NCI-H446 (cell line): ENCODE measurements at regions not wholly inside any gene's neighbourhood (a gene's known extent, or its start where the extent isn't known, plus 50 kb on each side); places are given as distances from the start of the nearest gene placed in this dataset.
"Not testable (repeated sequence)": the region's sequence is repeated elsewhere in the genome, so short reads cannot be mapped to it uniquely, and the experiment has no call there.

ENCODE experiments used
- DNase-seq, 2 experiments: peaks; one replicate each; lab custom pipeline; 2025; lab: John Stamatoyannopoulos, UW

DNA sequence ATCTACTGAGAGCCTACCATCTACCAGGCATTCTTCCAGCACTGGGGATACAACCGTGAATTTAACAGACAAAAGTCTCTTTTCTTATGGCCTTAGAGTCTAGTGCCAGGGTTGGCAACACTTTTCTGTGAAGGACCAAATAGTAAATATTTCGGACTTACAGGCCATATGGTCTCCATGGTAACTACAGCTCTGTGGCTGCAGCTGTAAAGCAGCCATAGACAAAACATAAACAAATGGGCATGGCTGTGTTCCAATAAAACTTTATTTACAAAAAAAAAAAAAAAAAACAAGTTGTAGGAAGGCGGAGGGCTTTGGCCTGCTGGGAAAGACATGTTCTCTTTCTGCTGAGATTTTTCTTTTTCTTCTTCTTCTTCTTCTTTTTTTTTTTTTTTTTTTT is 98.7 kb downstream of the ABCC12 start:
- peak in 1 of 2 experiments; percentile 41 for DNase-seq

DNA sequence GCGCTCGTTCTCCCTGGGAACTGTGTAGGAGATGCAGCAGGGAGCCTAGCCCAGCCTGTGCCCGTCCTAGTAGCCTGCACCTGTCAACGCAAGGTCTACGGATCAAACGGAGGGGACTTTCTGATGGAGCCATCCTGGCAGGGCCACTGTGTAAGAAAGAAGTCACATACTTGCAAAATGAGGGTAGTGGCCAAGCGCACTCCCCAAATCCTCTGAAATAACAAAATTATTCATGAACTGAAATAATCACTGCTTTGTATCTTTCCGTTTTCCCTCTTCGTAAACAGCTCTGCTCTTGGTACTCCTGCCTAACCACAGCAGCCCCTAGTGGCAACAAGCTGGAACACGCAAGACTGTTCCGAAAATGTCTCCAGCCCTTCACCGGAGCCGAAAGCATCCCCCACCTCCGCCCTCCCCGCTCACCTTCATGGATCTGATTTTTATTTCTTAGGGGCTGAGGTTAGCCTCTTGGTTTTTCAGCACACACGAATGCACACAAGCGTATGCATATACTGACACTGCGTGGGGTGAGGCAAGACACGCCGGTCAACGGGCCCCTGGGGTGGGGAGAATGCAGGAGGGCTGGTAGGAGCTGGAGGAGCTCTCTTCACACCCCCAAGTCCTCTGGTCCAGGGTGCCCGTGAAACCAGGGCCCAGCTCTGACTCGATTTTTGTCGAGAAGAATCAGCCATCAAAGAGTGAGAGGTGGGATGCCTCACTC is 100.8 kb downstream of the ABCC12 start:
- DNase-seq: peak; percentile 2 to 48

DNA sequence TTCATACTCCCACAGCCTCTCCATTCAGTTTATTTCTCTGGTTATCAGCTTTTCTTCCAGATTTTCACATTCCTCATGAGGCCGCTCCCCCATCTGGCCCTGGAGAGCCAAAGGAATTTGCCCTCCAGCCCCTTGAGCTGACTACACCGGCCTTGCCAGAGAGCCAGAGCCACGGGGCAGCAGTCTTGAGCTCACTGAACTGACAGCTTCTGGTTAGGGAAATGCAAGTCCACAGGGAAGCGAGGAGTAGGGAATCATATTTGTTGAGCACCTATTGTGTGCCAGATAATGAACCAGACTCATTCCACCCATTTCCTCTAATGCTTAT is 102.4 kb downstream of the ABCC12 start:
- peak in 1 of 2 experiments; percentile 12 for DNase-seq

DNA sequence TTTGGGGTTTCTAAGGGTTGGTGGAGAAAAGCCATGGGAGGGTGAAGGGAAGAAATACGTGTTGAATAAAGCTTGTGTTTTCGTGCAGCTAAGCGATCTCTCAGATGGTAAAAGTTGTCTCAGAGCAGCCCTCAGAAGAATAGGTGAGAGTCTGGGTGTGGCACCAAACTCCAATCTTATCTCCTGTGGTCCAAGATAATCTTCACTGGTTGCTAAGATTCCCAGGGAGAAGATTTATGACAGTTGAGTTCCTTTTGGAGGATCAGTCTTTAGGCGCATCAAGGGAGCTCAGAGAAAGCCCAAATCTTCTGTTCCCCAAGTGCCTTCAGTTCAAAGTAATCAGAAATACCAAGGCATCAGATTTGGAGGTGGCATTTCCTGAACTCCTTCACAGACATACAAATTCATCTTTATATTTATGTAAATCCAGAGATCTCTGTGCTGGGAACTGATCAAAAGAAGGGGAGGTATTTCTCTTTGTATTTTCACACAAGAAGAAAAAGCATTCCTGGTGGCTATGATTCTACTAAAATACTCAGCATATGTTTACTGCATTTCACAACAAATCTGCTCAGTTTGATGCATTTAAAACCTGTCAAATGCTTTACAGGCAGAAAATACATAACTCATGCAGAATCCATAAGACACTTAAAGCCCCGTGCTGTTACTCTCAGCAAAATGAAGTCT is 102.9 kb downstream of the ABCC12 start:
- DNase-seq: no peak

DNA sequence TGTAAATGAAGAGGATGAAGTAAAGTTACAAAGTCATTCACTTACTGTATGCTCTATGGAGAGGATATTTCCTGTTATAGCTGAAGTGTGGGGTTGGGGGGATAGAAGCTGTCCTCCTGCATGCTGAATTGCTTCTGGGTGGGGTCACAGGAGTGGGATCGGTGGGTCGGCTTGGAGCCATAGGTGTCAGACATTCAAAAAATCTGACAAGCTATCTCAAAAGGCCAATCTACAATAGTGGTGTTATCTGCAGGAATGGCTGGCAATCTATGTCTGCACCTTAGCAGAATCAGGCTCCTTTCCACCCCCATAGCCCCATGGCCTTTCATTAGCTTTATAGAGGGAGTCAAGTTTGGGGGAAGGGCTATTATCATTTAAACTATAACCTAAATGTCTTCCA is 104.9 kb downstream of the ABCC12 start:
- DNase-seq: no peak

DNA sequence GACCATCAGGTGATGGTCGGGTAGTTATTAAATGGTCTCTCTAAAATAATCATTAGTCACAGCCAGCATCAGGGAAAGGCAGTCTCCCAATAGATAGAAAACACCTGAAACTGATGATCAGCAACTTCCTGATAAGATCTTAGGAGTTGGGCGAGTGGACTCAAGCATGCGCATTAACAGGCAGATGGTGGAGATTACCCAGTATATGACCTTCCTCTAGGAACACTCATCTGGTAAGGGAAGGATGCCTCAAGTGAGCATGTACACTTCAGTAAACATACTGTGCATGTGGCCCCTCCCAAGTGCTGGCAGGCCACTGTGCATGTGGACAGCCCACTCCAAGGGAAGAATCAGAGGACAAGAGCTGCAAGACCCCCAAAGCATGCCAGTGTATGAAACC is 105.9 kb downstream of the ABCC12 start:
- DNase-seq: no peak

DNA sequence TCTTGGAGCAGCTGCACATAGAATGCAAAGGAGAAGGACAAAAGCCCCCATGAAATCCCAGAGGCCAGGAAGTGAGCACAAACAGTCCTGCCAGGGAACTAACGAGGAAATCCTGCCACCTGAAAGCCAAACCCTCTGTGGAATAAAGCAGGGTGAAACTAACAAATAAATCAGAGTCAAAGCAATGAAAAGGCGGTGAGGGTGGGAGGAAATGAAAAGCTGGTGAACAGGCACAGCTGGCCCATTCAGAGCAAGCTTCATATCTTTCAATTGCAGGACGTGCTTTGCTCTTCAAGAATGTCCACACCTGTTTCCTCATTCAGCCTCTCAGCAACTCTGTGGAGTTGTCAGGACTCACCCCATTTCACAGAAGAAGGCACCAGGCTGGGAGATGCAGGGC is 108.1 kb downstream of the ABCC12 start:
- no peak for DNase-seq

DNA sequence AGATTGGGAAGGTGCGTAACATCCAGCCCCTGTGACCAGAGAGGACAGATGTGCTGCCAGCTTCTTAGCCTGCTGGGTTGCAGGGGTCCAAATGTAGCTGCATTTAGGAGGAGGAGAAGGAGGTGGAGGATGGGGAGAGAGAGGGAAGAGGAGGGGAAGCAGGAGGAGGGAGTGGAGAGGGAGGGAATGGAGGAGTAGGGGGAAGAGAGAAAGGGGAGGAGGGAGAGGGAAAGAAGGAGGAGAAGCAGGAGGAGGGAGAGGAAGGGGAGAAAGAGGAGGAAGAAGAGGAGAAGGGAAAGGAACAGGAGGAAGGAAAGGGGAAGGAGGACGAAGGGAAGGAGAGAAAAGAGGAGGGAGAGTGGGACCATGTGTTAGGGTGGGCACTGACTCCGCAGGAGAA is 108.6 kb downstream of the ABCC12 start:
- DNase-seq: no peak

DNA sequence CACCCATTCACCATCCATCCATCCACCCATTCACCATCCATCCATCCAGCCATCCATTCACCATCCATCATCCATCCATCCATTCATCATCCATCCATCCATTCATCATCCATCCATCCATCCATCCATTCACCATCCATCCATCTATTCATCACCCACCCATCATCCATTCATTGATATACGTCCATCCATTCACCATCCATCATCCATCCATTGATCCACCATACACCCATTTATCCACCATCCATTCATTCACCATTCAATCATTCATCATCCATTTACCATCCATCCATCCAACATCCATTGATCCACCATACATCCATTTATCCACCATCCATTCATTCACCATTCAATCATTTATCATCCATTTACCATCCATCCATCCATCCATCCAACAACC is 111.7 kb downstream of the ABCC12 start:
- DNase-seq: no peak

DNA sequence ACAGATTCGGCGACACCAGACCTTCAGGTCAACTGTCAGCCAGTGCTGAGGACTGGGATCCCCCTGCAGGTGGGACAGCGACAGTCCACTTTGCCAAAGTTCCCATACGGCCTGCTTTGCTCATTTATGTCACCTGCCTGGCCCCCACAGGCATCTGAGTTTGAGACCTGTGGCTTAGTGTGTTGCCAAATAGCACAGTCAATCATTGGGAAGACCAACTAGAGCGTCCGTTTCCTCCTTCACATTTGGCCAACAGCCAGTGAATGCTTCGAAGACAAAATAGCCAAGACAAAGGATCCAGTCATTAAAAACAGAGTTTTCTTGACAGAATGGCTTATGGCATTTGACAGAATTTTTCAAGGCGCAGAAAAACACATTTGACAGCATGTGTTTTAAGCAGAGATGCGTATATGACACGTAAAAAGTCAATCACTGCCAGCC is 113.8 kb downstream of the ABCC12 start:
- no peak for DNase-seq

DNA sequence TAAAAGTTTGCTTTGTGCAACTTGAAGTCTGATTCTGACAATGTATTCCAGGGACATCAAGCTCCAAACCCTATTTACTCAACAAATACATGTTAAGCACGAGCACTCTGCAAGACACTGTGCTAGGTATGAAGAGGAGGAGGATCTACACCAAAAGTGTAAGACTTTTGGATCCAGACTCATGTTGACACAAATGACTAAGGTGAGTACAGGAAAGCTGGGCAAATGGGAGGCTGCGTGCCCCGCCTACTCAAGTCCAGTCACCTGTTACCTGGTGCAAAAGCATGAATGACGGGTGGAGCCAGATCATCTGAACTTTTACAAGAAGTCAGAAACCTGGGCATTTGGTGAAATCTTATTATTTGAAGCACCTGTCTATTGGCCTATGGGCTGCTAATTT is 120.7 kb downstream of the ABCC12 start:
- DNase-seq: no peak

DNA sequence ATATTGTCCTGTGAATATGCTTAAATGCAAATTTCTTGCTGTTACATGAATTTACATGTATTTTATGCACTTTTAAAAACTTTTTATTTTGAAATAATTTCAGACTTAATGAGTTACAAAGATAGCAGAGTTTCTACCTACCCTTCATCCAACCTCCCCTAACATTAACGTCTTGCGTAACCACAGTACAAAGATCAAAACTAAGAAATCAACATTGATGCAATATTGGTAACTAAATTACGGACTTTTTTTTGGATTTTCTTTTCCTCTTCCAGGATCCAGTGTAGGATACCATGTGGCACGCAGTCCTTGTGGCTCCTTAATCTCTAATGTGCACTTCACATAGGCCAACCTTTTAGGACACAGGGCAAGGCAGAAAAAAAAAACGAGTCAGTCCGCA is 124.9 kb downstream of the ABCC12 start:
- DNase-seq: no peak

DNA sequence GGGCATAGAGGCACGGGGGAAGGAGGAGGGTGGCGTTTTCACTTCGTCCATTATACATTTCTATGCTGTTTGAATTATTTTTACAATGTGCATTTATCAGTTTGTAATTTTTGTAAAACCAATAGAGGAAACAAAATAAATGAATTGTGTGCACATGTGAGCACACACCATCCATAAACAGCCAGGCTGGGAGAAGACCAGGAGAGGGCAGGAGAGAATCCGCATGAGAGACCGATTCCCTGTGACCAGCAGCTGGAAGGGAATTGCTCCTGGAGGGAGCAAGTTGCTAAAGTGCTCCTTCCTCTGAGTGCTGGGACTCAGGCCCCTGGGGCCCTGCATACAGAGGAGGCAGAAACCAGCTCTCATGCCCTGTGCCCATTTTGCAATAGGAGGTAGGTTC is 126.0 kb downstream of the ABCC12 start:
- no peak for DNase-seq

DNA sequence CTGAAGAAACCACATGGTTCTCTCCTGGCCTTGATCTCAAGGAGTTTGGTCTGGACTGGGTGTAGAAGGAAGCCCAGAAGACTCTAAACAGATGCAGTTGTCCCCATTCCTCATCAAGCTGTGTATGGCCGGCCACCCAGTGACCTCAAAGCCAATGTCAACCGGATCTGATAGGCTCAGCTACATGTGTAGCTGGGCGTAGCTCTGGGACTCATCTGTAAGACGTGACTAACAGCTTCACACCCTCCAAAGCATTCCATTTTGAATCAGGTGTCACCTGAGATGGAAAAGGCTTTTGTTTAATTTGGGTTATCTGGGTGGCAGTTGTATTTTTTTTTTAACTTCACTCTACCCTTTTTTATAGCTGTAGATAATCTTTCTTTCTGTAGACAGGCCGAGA is 130.4 kb downstream of the ABCC12 start:
- DNase-seq: no peak

DNA sequence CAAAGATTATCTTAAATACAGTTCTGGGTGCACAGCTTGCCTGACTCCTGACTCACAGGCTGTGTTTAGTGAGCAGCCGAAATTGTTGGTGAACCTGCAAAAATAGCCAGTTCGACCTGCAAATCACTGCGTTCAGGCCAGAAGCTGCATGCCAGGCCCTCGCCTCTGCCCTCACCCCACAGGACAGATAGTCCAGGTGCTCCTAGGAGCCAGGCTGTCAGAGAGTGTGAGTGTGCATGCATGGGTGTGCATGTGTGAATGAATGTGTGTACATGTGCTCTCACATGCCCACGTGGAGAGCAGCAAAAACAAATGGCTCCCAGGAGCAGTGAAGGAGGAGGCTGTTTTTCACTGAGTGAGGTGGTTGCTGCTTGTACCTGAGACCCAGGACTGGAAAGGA is 131.8 kb downstream of the ABCC12 start:
- DNase-seq: no peak

DNA sequence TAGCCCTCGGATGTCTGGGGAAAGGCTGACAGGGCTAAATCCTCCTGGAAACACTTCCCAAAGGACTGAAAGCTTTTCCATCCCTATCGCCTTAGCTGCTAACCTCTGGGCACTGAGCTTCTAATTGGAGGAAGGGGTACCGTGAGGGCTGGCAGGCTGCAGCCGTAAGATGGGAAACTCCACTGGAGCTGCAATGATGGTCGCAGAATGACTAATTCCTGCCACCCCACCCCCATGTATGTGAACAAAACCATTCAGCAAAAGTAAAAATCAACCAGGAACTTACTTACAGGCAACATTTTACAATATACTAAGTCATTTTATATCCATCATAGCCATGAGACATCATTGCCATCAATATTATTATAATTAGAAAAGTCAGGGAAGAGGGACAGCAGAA is 133.3 kb downstream of the ABCC12 start:
- no peak for DNase-seq

DNA sequence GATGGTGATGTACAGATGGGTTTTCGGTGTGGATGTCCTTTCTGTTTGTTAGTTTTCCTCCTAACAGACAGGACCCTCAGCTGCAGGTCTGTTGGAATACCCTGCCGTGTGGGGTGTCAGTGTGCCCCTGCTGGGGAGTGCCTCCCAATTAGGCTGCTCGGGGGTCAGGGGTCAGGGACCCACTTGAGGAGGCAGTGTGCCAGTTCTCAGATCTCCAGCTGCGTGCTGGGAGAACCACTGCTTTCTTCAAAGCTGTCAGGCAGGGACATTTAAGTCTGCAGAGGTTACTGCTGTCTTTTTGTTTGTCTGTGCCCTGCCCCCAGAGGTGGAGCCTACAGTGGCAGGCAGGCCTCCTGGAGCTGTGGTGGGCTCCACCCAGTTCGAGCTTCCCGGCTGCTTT is 135.2 kb downstream of the ABCC12 start:
- DNase-seq: not testable (repeated sequence)

DNA sequence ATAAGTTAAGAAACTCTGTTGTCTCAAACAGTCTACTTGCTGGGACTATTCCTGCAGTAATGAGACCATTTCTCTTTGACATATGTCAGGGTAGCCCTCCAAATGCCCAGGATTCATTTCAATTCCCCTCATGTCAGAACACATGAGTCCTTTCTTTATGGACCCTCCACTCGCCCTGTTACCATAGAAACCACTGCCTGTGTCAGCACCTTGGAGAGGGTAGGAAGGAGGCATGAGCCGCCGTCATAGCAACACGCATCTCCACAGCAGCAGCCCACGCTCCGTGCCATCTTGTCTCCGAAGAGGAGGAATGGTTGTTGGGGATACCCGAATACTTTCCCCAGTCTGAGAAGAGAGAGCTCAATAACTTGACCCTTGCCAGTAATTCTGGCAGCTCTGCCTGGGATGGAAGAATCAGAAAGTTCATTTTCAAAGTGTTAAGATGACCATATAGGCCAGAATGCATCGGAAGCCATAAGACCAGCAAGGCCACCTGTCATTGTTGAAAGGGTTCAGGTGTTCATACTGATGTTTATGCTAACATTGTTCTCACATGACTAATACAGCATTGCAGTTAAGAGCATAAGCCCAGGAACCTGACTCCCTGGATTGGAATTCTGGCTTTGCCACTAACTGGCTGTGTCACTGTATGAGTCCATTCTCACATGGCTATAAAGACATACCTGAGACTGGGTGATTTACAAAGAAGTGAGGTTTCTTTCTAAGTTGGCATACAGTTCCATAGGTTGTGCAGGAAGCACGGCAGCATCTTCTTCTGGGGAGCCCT is 141.3 kb downstream of the ABCC12 start:
- DNase-seq: no peak

DNA sequence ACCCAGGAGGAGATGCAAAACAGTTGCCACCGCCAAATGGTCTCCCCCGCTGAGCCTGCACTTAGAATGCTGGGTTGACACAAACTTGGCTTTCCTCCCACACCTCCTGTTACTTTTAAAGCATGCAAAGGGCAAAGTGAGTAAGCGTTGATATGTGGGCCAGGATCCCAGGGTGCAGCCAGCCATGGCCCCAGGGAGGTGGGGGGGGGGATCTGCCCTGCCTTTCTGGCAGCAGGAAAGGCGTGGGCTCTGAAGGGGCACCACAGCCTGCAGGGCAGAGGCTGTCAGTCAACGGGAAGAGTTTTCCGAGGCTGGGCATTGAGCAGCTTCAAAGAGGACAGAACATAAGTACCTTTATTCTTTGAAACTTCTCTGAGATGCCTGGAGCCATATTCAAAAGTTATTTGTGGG is 142.3 kb downstream of the ABCC12 start:
- peak; percentile 80 to 92 for DNase-seq

DNA sequence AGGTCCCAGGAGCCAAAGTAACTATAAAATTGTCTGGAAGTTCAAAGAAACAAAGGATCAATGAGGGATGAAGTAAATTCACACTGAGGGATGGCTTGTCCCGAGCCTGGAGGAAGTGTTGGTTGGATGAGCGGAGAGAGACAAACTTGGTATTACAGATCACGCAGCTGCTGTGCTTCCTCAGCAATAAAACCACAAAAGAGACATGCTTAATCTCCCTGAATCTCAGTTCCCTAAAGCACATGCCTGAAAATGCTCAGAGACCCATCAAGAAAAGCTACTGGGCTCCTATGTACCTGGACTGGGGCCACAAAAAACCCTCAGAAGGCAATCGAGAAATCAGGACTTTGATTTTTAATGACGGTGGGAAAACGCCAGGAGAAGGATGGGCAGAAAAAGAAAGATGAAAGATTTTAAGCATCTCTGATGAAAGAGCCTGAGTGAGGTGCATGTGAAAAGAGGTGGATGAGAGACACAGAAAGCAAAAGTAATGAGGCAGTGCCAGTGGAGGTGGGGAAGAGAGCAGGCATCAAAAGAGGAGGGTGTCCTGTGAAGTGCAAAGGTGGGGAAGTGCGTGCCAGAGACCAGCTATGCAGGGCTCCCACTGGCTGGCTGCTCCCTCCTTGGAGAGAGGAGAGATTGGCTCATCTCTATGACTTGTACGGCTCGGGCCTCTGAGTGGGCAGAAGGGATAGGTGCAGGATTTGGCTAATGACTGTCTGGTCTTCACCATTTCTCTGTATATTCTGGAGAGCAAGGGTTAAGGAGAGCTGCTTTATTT is 143.7 kb downstream of the ABCC12 start:
- no peak for DNase-seq

DNA sequence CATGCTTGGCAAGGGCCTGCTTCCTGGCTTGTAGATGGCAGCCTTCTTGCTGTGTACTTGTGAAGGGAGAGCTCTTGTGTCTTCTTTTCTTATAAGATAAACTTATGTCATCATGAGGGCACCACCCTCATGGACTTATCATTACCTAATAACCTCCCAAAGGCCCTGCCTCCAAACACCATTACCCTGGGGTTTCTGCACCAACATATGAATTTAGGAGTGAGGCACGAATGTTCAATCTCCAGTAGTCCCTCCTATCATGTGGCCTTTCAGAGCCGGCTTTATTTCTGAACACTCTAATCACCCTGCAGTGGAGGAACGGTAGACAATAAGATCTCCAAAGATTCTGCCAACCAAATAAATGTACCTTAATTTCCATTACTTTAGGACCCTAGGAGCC is 144.3 kb downstream of the ABCC12 start:
- DNase-seq: no peak

DNA sequence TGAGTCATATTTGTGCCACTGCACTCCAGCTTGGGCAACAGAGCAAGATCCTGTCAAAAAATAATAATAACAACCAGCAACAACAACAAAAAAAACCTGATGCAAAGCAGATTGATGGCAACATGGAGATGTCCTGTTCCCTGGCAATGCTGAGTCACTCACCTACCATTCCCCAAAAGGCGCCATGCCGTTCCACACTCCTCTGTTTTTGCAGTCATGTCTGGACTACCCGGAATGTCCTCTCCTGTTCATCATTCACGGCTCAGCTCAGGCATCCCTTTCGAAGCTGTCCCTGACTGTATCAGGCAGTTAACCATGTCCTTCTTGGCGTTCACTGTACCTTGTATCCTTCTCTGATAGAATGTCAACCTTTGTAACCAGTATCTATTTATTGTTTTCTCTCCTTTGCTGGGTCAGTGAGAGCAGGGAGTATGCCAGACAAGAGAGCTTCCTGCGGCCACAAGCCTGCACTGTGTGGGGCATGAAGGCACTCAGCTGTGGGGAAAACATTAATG is 147.7 kb downstream of the ABCC12 start:
- no peak for DNase-seq
